Spleen (tissue), 11 donors: ENCODE measurements at regions not wholly inside any gene's neighbourhood (a gene's known extent, or its start where the extent isn't known, plus 50 kb on each side); places are given as distances from the start of the nearest gene placed in this dataset.

Experiments
- DNase-seq: peaks from one replicate; pipeline ENCODE4 v3.0.0-alpha.2; 2020
- H3K27ac ChIP-seq, 8 donors: fragments of 200-600 bp; sonication (generic) in 7 of 8; 1 replicate in 4 of 8; 2 replicates in 4 of 8; pipeline versions ENCODE4 v1.5.0 to v1.8.0; 2016 to 2021; ENCODE audit warnings: inconsistent platforms in 4 of 8, mild to moderate bottlenecking in 4 of 8, moderate library complexity in 1 of 8
- H3K27me3 ChIP-seq, 7 donors: fragments of 200-600 bp; sonication (generic) in 6 of 7; replicated peaks in 1 of 7; 1 replicate in 4 of 7; 2 replicates in 3 of 7; pipeline versions ENCODE4 v1.5.0 to v1.8.0; 2016 to 2021; ENCODE audit warnings: inconsistent platforms in 3 of 7, mild to moderate bottlenecking in 1 of 7
- H3K36me3 ChIP-seq, 6 donors: fragments of 200-600 bp; sonication (generic) in 5 of 6; 1 replicate in 4 of 6; 2 replicates in 2 of 6; pipeline versions ENCODE4 v1.5.0 to v1.8.0; 2016 to 2021; ENCODE audit warnings: inconsistent platforms in 2 of 6
- H3K4me1 ChIP-seq, 6 donors: fragments of 200-600 bp; sonication (generic) in 5 of 6; 1 replicate in 3 of 6; 2 replicates in 3 of 6; pipeline versions ENCODE4 v1.5.0 to v1.8.0; 2016 to 2021; ENCODE audit warnings: inconsistent platforms in 3 of 6
- H3K4me3 ChIP-seq, 8 donors: fragments of 200-600 bp; sonication (generic) in 7 of 8; 1 replicate in 4 of 8; 2 replicates in 4 of 8; pipeline versions ENCODE4 v1.5.0 to v1.8.0; 2016 to 2021; ENCODE audit warnings: inconsistent platforms in 4 of 8, mild to moderate bottlenecking in 4 of 8, moderate library complexity in 2 of 8
- H3K9me3 ChIP-seq, 8 donors: fragments of 200-600 bp; sonication (generic) in 7 of 8; 1 replicate in 4 of 8; 2 replicates in 4 of 8; pipeline versions ENCODE4 v1.5.0 to v1.8.0; 2016 to 2021; ENCODE audit warnings: inconsistent platforms in 4 of 8
- POLR2A ChIP-seq, 3 donors: fragments of 450-650 bp; IDR thresholded peaks; one replicate each; pipeline ENCODE4 v1.5.1; 2017; ENCODE audit warnings: antibody characterized with exemption in 3 of 3, mild to moderate bottlenecking in 1 of 3
- POLR2AphosphoS5 ChIP-seq, 3 donors: sonication (generic); formaldehyde crosslinking; IDR thresholded peaks; one replicate each; pipeline ENCODE4 v1.5.1; 2017; ENCODE audit warnings: antibody characterized with exemption in 3 of 3
- WGBS, 5 donors: extraction: QIAGEN DNeasy Blood & Tissue Kit in 3 of 5; methylation state at CpG; one replicate each; pipeline versions ENCODE4 v1.1.5 to v1.1.7; 2013 to 2018; 5-methylcytosine and 5-hydroxymethylcytosine counted together
- intact Hi-C: fragments of 100-400 bp; cut with DNase I; formaldehyde crosslinking; loops from one replicate; pipeline ENCODE4 v1.15.0; 2023; ENCODE audit warnings: low total_unique reads
- TF ChIP-seq, protein P1 (sequence below), 11 experiments: fragments of 200-600 bp in 7 of 11; fragments of 450-650 bp in 4 of 11; sonication (generic) in 4 of 11; IDR thresholded peaks in 8 of 11; conservative IDR thresholded peaks in 3 of 11; 1 replicate in 7 of 11; 2 replicates in 4 of 11; pipeline versions ENCODE4 v1.4.0 to v1.8.0; 2016 to 2021; ENCODE audit warnings: antibody characterized with exemption in 11 of 11, inconsistent platforms in 4 of 11, mild to moderate bottlenecking in 1 of 11
- donor health status: healthy with polysubstance abuse.
- donor health status: DM: no; HTN: no; CAD: no; lungs with moderate emphysema.
- donor health status: DM: no; HTN: no; CAD: no.
- donor health status: Bipolar disorder and iron deficiency.
- donor health status: healthy.
- donor health status: DM: no; HTN: no; CAD: no.
- donor health status: DM: yes; HTN: yes; CAD: no.

GRCh38 chr10:71035511-71036296 is 147.3 kb upstream of the PCBD1 start:
- DNase-seq = peak; percentile 54
- H3K27ac ChIP-seq = no peak overlapping the region
- no peaks in the 10 kb centered on the region for H3K4me1 ChIP-seq
- 55 to 80% (median 73%) methylated on average over 5 to 6 of the region's 6 CpGs for WGBS, 5 donors
- TF ChIP-seq, protein P1, sequence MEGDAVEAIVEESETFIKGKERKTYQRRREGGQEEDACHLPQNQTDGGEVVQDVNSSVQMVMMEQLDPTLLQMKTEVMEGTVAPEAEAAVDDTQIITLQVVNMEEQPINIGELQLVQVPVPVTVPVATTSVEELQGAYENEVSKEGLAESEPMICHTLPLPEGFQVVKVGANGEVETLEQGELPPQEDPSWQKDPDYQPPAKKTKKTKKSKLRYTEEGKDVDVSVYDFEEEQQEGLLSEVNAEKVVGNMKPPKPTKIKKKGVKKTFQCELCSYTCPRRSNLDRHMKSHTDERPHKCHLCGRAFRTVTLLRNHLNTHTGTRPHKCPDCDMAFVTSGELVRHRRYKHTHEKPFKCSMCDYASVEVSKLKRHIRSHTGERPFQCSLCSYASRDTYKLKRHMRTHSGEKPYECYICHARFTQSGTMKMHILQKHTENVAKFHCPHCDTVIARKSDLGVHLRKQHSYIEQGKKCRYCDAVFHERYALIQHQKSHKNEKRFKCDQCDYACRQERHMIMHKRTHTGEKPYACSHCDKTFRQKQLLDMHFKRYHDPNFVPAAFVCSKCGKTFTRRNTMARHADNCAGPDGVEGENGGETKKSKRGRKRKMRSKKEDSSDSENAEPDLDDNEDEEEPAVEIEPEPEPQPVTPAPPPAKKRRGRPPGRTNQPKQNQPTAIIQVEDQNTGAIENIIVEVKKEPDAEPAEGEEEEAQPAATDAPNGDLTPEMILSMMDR (IDR thresholded peaks at IDR 0.05 in 8 of 11, conservative IDR thresholded peaks at IDR 0.05 in 3 of 11) = no peak
- TF ChIP-seq POLR2AphosphoS5 (IDR thresholded peaks at IDR 0.05) (no peak), POLR2A (IDR thresholded peaks at IDR 0.05) (no peak)
- H3K9me3 ChIP-seq = no peaks in the 10 kb centered on the region
- no peaks in the 10 kb centered on the region for H3K36me3 ChIP-seq
- intact Hi-C loops = no loop called here
- H3K27me3 ChIP-seq = peaks cover 0 to 16% (median 0%) of the 10 kb centered on the region in 7 donors
- no peak overlapping the region for H3K4me3 ChIP-seq

- H3K4me1 ChIP-seq = no peaks in the 10 kb centered on the region
These were observed 148.1 kb upstream of the PCBD1 start for GRCh38 chr10:71036297-71036966.

DNA sequence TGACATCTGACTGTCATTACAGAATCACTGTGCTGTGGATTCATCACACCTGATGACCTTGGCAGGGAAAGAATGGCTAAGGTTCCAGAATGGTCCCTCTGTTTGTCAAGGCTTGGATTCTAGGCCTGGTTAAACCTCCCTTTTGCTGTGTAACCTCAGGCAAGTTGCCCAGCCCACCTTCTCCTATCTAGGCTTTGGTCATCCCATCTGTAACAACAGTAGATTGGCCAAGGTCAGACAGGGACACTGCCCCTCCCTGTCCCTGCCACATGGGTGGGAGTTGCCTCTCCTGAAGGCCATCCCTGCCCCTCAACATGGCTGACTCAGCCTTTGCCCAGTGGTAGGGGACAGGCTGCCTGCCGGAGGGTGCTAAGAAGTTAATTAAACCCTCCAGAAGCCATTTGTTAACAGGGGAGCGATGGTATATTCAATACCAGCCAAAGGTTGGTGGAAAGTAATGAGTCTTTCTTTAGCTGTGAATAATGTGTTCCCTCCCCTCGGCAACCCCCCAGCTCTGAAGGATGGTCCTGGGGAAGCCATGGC is 149.8 kb upstream of the PCBD1 start:
- intact Hi-C loops = no loop called here
- peak; percentile 40 for DNase-seq
- no peaks in the 10 kb centered on the region for H3K9me3 ChIP-seq
- H3K27me3 ChIP-seq = peaks cover 0 to 27% (median 0%) of the 10 kb centered on the region in 7 donors
- no peak overlapping the region for H3K4me3 ChIP-seq
- no peaks in the 10 kb centered on the region for H3K4me1 ChIP-seq
- H3K36me3 ChIP-seq = no peaks in the 10 kb centered on the region
- H3K27ac ChIP-seq = no peak overlapping the region
- WGBS, 5 donors = 42 to 74% (median 61%) methylated on average over 2 to 3 of the region's 3 CpGs
- TF ChIP-seq, protein P1 (IDR thresholded peaks at IDR 0.05 in 8 of 11, conservative IDR thresholded peaks at IDR 0.05 in 3 of 11) = no peak
- TF ChIP-seq POLR2A (IDR thresholded peaks at IDR 0.05) (no peak), POLR2AphosphoS5 (IDR thresholded peaks at IDR 0.05) (no peak)

More at GRCh38 chr10:71036297-71036966, 148.1 kb upstream of the PCBD1 start:
- Histone ChIP-seq H3K4me3 (no peak overlapping the region), H3K9me3 (no peaks in the 10 kb centered on the region), H3K27me3 (peaks cover 0 to 22% (median 0%) of the 10 kb centered on the region in 7 donors), H3K27ac (no peak overlapping the region), H3K36me3 (no peaks in the 10 kb centered on the region)
- TF ChIP-seq POLR2AphosphoS5 (IDR thresholded peaks at IDR 0.05) = no peak
- no peak for TF ChIP-seq POLR2A (IDR thresholded peaks at IDR 0.05)
- TF ChIP-seq, protein P1 (IDR thresholded peaks at IDR 0.05 in 8 of 11, conservative IDR thresholded peaks at IDR 0.05 in 3 of 11) = no peak
- 76 to 90% (median 79%) methylated on average over 7 to 8 of the region's 8 CpGs for WGBS, 5 donors
- peak; percentile 37 for DNase-seq
- intact Hi-C loops = no loop called here

DNA sequence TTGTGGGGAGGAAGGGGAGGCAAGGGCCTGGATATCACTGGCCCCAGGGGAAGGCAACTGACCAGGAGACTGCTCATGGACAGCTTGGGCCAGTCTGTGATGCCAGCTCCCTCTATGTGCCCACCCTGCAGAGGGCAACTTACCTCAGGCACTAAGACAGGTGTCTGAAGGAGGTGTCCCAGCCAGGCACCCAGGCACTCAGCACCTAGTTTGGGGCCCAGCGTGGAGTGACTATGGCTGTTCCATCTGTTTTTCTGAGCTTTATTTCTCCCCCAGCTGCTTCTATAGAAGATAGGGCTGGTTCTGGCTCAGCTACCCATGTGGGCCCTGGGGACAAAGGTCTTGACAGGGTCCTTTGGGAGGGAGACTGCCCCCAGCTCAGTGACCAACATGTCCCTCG is 150.6 kb upstream of the PCBD1 start:
- H3K9me3 ChIP-seq = no peaks in the 10 kb centered on the region
- intact Hi-C loops = no loop called here
- no peak overlapping the region for H3K4me3 ChIP-seq
- H3K27me3 ChIP-seq = peaks cover 0 to 21% (median 0%) of the 10 kb centered on the region in 7 donors
- no peak overlapping the region for H3K27ac ChIP-seq
- no peaks in the 10 kb centered on the region for H3K36me3 ChIP-seq
- 91 to 100% (median 97%) methylated on average over 2 of the region's 2 CpGs for WGBS, 5 donors
- peak; percentile 44 for DNase-seq
- TF ChIP-seq POLR2AphosphoS5 (IDR thresholded peaks at IDR 0.05) (no peak), POLR2A (IDR thresholded peaks at IDR 0.05) (no peak)
- TF ChIP-seq, protein P1 (IDR thresholded peaks at IDR 0.05 in 8 of 11, conservative IDR thresholded peaks at IDR 0.05 in 3 of 11) = no peak
- no peaks in the 10 kb centered on the region for H3K4me1 ChIP-seq
